ENCODE measurements at regions not wholly inside any gene's neighbourhood (a gene's known extent, or its start where the extent isn't known, plus 50 kb on each side); places are given as distances from the start of the nearest gene placed in this dataset.

DNA sequence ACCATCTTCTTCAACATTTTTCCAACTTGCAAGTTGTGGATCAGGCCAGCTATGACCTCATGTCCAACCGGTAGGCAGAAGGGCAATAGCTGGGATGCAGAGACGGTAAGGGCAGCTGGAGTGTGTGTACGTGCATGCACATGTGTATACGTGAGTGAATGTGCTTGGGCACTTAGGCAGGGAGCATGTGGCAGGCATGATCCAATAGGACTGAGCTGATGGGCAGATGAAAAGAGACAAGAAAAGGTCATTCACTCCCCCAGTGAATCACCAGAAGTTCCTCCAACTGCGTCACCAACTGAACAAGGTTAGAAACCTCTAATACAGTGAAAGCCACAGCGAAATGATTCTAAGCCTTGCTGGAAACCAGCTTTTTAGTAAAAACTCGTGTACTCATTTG, 176.1 kb downstream of the FGFR2 start:
- TF ChIP-seq, protein P1, sequence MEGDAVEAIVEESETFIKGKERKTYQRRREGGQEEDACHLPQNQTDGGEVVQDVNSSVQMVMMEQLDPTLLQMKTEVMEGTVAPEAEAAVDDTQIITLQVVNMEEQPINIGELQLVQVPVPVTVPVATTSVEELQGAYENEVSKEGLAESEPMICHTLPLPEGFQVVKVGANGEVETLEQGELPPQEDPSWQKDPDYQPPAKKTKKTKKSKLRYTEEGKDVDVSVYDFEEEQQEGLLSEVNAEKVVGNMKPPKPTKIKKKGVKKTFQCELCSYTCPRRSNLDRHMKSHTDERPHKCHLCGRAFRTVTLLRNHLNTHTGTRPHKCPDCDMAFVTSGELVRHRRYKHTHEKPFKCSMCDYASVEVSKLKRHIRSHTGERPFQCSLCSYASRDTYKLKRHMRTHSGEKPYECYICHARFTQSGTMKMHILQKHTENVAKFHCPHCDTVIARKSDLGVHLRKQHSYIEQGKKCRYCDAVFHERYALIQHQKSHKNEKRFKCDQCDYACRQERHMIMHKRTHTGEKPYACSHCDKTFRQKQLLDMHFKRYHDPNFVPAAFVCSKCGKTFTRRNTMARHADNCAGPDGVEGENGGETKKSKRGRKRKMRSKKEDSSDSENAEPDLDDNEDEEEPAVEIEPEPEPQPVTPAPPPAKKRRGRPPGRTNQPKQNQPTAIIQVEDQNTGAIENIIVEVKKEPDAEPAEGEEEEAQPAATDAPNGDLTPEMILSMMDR (IDR thresholded peaks at IDR 0.05): no peak
- TF ChIP-seq EP300 (IDR thresholded peaks at IDR 0.05; ENCODE audit: low read depth) (no peak), POLR2A (IDR thresholded peaks at IDR 0.05) (no peak), POLR2AphosphoS5 (IDR thresholded peaks at IDR 0.05) (no peak)
